DOHH2 (cell line): ENCODE measurements at regions not wholly inside any gene's neighbourhood (a gene's known extent, or its start where the extent isn't known, plus 50 kb on each side); places are given as distances from the start of the nearest gene placed in this dataset.

Source experiments
- EZH2phosphoT487 ChIP-seq: fragments of 200-600 bp; sonication (generic); IDR thresholded peaks from 2 replicates; pipeline ENCODE4 v1.6.1; 2017; ENCODE audit warnings: borderline replicate concordance, mild to moderate bottlenecking, antibody characterized with exemption, low read length, moderate library complexity, mixed read lengths
- TF ChIP-seq, protein P1 (sequence below): fragments of 200-600 bp; sonication (generic); IDR thresholded peaks from one replicate; pipeline ENCODE4 v1.5.1; 2014; ENCODE audit warnings: antibody characterized with exemption, mild to moderate bottlenecking, low read depth, low read length; ENCODE audit not compliant: poor library complexity, severe bottlenecking

DNA sequence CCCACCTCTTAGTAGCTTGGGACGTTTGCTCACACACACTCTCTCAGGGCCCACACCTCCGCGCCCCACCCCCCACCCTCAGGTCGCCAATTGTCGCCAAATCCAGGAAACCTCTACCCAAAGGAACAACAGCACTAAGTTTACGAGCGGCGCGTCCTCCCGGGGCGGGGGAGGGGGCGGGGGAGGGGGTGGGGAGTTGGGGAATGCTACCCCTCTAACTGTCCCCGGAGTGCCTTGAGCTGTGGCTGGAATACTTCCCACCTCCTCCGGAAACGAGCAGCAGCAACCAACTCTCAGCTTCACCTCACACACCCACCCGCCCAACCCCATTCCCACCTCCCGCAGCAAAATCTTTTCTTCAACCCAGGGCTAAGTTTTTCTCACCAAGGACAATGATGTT is 135.6 kb upstream of the ZIC3 start:
- TF ChIP-seq, protein P1, sequence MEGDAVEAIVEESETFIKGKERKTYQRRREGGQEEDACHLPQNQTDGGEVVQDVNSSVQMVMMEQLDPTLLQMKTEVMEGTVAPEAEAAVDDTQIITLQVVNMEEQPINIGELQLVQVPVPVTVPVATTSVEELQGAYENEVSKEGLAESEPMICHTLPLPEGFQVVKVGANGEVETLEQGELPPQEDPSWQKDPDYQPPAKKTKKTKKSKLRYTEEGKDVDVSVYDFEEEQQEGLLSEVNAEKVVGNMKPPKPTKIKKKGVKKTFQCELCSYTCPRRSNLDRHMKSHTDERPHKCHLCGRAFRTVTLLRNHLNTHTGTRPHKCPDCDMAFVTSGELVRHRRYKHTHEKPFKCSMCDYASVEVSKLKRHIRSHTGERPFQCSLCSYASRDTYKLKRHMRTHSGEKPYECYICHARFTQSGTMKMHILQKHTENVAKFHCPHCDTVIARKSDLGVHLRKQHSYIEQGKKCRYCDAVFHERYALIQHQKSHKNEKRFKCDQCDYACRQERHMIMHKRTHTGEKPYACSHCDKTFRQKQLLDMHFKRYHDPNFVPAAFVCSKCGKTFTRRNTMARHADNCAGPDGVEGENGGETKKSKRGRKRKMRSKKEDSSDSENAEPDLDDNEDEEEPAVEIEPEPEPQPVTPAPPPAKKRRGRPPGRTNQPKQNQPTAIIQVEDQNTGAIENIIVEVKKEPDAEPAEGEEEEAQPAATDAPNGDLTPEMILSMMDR = no peak
- TF ChIP-seq EZH2phosphoT487 = no peak
